Breast epithelium (tissue), 3 donors: ENCODE measurements at regions not wholly inside any gene's neighbourhood (a gene's known extent, or its start where the extent isn't known, plus 50 kb on each side); places are given as distances from the start of the nearest gene placed in this dataset.

Source experiments
- POLR2AphosphoS5 ChIP-seq, 3 donors: sonication (generic); formaldehyde crosslinking; IDR thresholded peaks; one replicate each; pipeline ENCODE4 v1.6.1; 2017; ENCODE audit warnings: antibody characterized with exemption in 3 of 3
- TF ChIP-seq, protein P1 (sequence below), 3 donors: fragments of 450-650 bp; IDR thresholded peaks; one replicate each; pipeline ENCODE4 v1.5.1; 2016 to 2017; ENCODE audit warnings: antibody characterized with exemption in 3 of 3, mild to moderate bottlenecking in 3 of 3, moderate library complexity in 3 of 3

DNA sequence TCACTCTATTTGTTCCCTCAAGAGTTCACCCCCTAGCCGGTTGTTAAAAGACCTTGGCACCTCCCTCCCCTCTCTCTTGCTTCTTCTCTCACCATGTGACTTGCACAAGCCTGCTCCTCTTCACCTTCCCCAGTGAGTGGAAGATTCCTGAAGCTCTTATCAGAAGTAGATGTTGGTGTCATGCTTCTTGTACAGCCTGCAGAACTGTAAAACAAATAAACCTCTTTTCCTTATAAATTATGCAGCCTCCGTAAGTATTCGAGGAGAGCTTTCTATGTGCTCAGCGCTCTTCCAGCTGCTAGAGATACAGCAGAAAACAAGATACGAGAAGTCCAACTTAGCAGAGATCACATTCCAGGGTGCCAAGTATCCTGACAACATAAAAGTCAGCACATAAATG, 147.0 kb upstream of the RUNX1 start:
- TF ChIP-seq, protein P1, sequence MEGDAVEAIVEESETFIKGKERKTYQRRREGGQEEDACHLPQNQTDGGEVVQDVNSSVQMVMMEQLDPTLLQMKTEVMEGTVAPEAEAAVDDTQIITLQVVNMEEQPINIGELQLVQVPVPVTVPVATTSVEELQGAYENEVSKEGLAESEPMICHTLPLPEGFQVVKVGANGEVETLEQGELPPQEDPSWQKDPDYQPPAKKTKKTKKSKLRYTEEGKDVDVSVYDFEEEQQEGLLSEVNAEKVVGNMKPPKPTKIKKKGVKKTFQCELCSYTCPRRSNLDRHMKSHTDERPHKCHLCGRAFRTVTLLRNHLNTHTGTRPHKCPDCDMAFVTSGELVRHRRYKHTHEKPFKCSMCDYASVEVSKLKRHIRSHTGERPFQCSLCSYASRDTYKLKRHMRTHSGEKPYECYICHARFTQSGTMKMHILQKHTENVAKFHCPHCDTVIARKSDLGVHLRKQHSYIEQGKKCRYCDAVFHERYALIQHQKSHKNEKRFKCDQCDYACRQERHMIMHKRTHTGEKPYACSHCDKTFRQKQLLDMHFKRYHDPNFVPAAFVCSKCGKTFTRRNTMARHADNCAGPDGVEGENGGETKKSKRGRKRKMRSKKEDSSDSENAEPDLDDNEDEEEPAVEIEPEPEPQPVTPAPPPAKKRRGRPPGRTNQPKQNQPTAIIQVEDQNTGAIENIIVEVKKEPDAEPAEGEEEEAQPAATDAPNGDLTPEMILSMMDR (IDR thresholded peaks at IDR 0.05): no peak
- TF ChIP-seq POLR2AphosphoS5 (IDR thresholded peaks at IDR 0.05): no peak
